Prostate gland (tissue), 2 donors: ENCODE measurements at regions not wholly inside any gene's neighbourhood (a gene's known extent, or its start where the extent isn't known, plus 50 kb on each side); places are given as distances from the start of the nearest gene placed in this dataset.

Experiments used
- DNase-seq: peaks from one replicate; pipeline ENCODE4 v3.0.0-alpha.2; 2019; ENCODE audit warnings: low spot score
- H3K27ac ChIP-seq, 2 donors: fragments of 200-600 bp; sonication (generic); 2 replicates each; pipeline ENCODE4 v1.5.1; 2017 to 2019
- H3K27me3 ChIP-seq: fragments of 200-600 bp; sonication (generic); replicated peaks from 2 replicates; pipeline ENCODE4 v1.5.1; 2019; ENCODE audit not compliant: insufficient read depth
- H3K36me3 ChIP-seq, 2 donors: fragments of 200-600 bp; sonication (generic); 1 replicate in 1 of 2; 2 replicates in 1 of 2; pipeline versions ENCODE4 v1.5.1 to v1.8.1; 2017 to 2019
- H3K4me1 ChIP-seq: fragments of 200-600 bp; sonication (generic); replicated peaks from 2 replicates; pipeline ENCODE4 v1.5.1; 2019
- H3K4me3 ChIP-seq, 2 donors: fragments of 200-600 bp; sonication (generic); 2 replicates each; pipeline ENCODE4 v1.5.1; 2017 to 2019
- H3K9me3 ChIP-seq: fragments of 200-600 bp; sonication (generic); 2 replicates; pipeline ENCODE4 v1.5.1; 2017
- CTCF ChIP-seq, 4 experiments: fragments of 200-600 bp in 2 of 4; fragments of 450-650 bp in 2 of 4; sonication (generic) in 2 of 4; IDR thresholded peaks; 1 replicate in 3 of 4; 2 replicates in 1 of 4; pipeline ENCODE4 v1.5.1; 2016 to 2019; ENCODE audit warnings: antibody characterized with exemption in 4 of 4, mild to moderate bottlenecking in 2 of 4, moderate library complexity in 2 of 4
- POLR2A ChIP-seq: fragments of 450-650 bp; IDR thresholded peaks from one replicate; pipeline ENCODE4 v1.6.1; 2016; ENCODE audit warnings: antibody characterized with exemption, mild to moderate bottlenecking
- POLR2AphosphoS5 ChIP-seq: sonication (generic); formaldehyde crosslinking; IDR thresholded peaks from one replicate; pipeline ENCODE4 v1.6.1; 2017; ENCODE audit warnings: antibody characterized with exemption
- WGBS: methylation state at CpG from one replicate; pipeline ENCODE4 v1.1.5; 2018; 5-methylcytosine and 5-hydroxymethylcytosine counted together
- intact Hi-C: fragments of 100-400 bp; cut with DNase I; formaldehyde crosslinking; loops from one replicate; pipeline ENCODE4 v1.14.2; 2022

GRCh38 chr3:164687902-164688301 lies 390.4 kb downstream of the SI start:
- TF ChIP-seq POLR2AphosphoS5 (no peak), POLR2A (no peak), CTCF (IDR thresholded peaks at IDR 0.05) (no peak)
- Histone ChIP-seq H3K27ac (no peak overlapping the region), H3K9me3 (no peaks in the 10 kb centered on the region), H3K27me3 (no peaks in the 10 kb centered on the region), H3K4me3 (no peak overlapping the region), H3K36me3 (no peaks in the 10 kb centered on the region), H3K4me1 (no peaks in the 10 kb centered on the region)
- no peak for DNase-seq
- 78% methylated on average over 1 of the region's 1 CpG for WGBS
- intact Hi-C loops: no loop called here

DNA sequence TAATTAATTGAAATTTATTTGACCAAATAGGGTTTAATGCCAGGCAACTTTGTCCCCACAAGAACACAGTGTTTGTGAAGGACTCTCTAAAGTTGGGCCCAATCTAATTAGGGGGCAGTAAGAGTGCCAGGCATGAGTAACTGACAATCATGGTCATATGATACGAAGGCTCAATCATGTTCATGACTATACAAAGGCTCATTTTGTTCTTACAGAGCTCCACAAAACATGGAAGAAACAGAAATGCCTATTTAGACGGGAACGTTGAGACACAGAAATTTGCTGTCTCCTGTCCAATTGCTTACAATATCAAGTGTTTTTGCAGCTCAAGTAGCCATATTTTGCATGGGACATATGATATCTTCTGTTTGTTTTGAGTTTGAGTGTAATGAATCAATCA lies 391.1 kb downstream of the SI start:
- WGBS: 88% methylated on average over 3 of the region's 3 CpGs
- H3K4me1 ChIP-seq: no peaks in the 10 kb centered on the region
- DNase-seq: no peak
- H3K4me3 ChIP-seq: no peak overlapping the region
- no peak overlapping the region for H3K27ac ChIP-seq
- H3K36me3 ChIP-seq: no peaks in the 10 kb centered on the region
- TF ChIP-seq POLR2AphosphoS5: no peak
- TF ChIP-seq POLR2A: no peak
- TF ChIP-seq CTCF (IDR thresholded peaks at IDR 0.05): no peak
- H3K9me3 ChIP-seq: no peaks in the 10 kb centered on the region
- intact Hi-C loops: no loop called here
- no peaks in the 10 kb centered on the region for H3K27me3 ChIP-seq

- DNase-seq: no peak
- intact Hi-C loops: no loop called here
- Histone ChIP-seq H3K4me3 (no peak overlapping the region), H3K27ac (no peak overlapping the region), H3K27me3 (no peaks in the 10 kb centered on the region), H3K9me3 (no peaks in the 10 kb centered on the region), H3K36me3 (no peaks in the 10 kb centered on the region), H3K4me1 (no peaks in the 10 kb centered on the region)
- TF ChIP-seq POLR2A (no peak), POLR2AphosphoS5 (no peak), CTCF (IDR thresholded peaks at IDR 0.05) (no peak)
- 58% methylated on average over 3 of the region's 3 CpGs for WGBS
Measured at GRCh38 chr3:164683489-164683888, 394.8 kb downstream of the SI start.

DNA sequence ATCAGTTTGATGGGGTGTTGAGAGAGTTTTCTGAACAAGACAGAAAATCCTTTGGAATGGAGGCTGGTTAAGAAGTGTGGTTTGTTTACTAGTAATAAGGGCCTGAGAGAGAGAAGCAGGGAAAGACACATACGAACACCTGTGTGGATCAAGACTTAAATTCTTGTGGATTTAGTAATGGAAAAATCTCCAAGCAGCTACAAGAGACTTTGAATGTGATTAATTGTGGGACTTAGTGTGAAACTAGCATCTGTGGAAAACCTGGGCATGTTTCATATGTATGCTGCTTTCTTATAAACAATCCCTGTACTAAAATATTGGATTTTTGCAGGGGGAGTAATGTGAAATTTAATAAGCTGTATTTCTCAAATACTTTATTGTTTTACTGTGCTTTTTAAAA lies 399.1 kb downstream of the SI start:
- Histone ChIP-seq H3K27me3 (no peaks in the 10 kb centered on the region), H3K4me3 (no peak overlapping the region), H3K27ac (no peak overlapping the region), H3K4me1 (no peaks in the 10 kb centered on the region), H3K9me3 (no peaks in the 10 kb centered on the region), H3K36me3 (no peaks in the 10 kb centered on the region)
- intact Hi-C loops: no loop called here
- no peak for DNase-seq
- TF ChIP-seq POLR2AphosphoS5 (no peak), POLR2A (no peak), CTCF (IDR thresholded peaks at IDR 0.05) (no peak)
- 58% methylated on average over 1 of the region's 1 CpG for WGBS

DNA sequence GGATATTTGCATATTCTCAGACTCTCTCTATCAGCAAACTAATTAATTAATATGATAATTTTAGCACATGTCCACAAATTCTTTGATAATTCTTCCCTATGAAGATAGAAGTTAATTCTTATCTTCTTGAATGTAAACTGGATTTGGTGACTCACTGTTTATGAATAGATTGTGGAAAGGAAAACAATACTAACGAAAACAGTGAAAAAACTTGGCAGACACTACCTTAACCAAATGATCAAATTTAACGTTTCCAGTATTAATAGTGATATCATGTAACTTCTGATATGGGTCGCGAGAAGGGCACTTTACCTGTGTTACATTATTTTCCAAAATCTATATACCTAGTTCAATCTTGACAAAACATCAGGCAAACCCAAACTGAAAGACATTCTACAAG lies 401.0 kb downstream of the SI start:
- no peaks in the 10 kb centered on the region for H3K9me3 ChIP-seq
- intact Hi-C loops: no loop called here
- no peak overlapping the region for H3K27ac ChIP-seq
- TF ChIP-seq POLR2AphosphoS5: no peak
- no peak for TF ChIP-seq POLR2A
- no peak for TF ChIP-seq CTCF (IDR thresholded peaks at IDR 0.05)
- H3K4me1 ChIP-seq: no peaks in the 10 kb centered on the region
- 69% methylated on average over 4 of the region's 4 CpGs for WGBS
- H3K4me3 ChIP-seq: no peak overlapping the region
- no peak for DNase-seq
- no peaks in the 10 kb centered on the region for H3K36me3 ChIP-seq
- no peaks in the 10 kb centered on the region for H3K27me3 ChIP-seq
